ENCODE measurements at regions not wholly inside any gene's neighbourhood (a gene's known extent, or its start where the extent isn't known, plus 50 kb on each side); places are given as distances from the start of the nearest gene placed in this dataset.

DNA sequence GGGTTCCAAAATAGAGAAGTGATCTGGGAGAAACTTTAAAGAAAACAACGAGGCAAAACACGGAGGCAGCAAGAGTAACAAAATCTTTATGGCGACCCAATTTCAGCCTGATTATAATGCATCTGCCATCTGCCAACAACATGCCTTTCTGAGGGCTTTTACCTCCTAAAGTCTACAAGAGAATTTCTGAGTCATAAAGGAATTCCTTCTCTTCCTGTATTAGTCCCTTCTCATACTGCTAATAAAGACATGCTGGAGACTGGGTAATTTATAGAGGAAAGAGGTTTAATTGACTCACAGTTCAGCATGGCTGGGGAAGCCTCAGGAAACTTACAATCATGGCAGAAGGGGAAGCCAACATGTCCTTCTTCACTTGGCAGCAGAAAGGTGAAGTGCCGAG, 226.6 kb downstream of the HACE1 start:
- in situ Hi-C loops (cut with MboI) (no loop called here), intact Hi-C loops (cut with micrococcal nuclease) (no loop called here)
- ChIA-PET POLR2A (no interaction called here), CTCF (ENCODE audit: low intra/inter-chr PET ratio) (no interaction called here)
- Histone ChIP-seq H3K27ac (ENCODE audit: extremely low read depth, low read depth, low read length) (no peak overlapping the region), H4K20me1 (replicated peaks; ENCODE audit: control insufficient read depth, insufficient read depth, low read length) (no peaks in the 10 kb centered on the region), H3K4me3 (no peak overlapping the region), H3K4me1 (replicated peaks in 1 of 2; ENCODE audit: control insufficient read depth in 2 of 2, insufficient read depth in 2 of 2, low read length in 2 of 2) (no peaks in the 10 kb centered on the region), H3K79me2 (ENCODE audit: control insufficient read depth, insufficient read depth, low read length) (no peaks in the 10 kb centered on the region), H3K36me3 (ENCODE audit: control insufficient read depth, insufficient read depth, low read length) (no peaks in the 10 kb centered on the region), H3K9ac (ENCODE audit: insufficient read depth in 1 of 2, low read depth in 2 of 2, low read length in 2 of 2) (no peak overlapping the region), H3K4me2 (ENCODE audit: insufficient read depth, low read length) (no peak overlapping the region), H3K27me3 (ENCODE audit: control insufficient read depth in 2 of 2, insufficient read depth in 2 of 2, low read length in 2 of 2) (no peaks in the 10 kb centered on the region; a peak in 1 of 5 replicates), H3K9me1 (ENCODE audit: control insufficient read depth, insufficient read depth, low read length) (no peaks in the 10 kb centered on the region), H2AFZ (ENCODE audit: low read depth, low read length) (no peak overlapping the region), H3K9me3 (replicated peaks; ENCODE audit: control insufficient read depth, insufficient read depth, low read depth, low read length) (no peaks in the 10 kb centered on the region)
- ATAC-seq (no peak), FAIRE-seq (no peak), DNase-seq (ENCODE audit: extremely low read depth in 1 of 4, low spot score in 3 of 4) (no peak)
- no TSS peak for BruUV-seq (replicated peaks)
- WGBS (ENCODE audit: insufficient coverage, low coverage, missing lambda C conversion rate): 2% methylated on average over 4 of the region's 4 CpGs
- TF ChIP-seq MEIS2 (IDR thresholded peaks at IDR 0.05; ENCODE audit: partially characterized antibody) (no peak), MXD1 (CRISPR knock-in tag; IDR thresholded peaks at IDR 0.05; ENCODE audit: borderline replicate concordance, poor library complexity, severe bottlenecking) (no peak), LEF1 (IDR thresholded peaks at IDR 0.05) (no peak), CREB1 (IDR thresholded peaks at IDR 0.05) (no peak), CREB1 (CRISPR knock-in tag; IDR thresholded peaks at IDR 0.05) (no peak), SMARCC2 (IDR thresholded peaks at IDR 0.05; ENCODE audit: low read depth) (no peak), RB1 (IDR thresholded peaks at IDR 0.05; ENCODE audit: low read depth) (no peak), L3MBTL2 (IDR thresholded peaks at IDR 0.05) (no peak), ZNF232 (CRISPR knock-in tag; IDR thresholded peaks at IDR 0.05) (no peak), ARID2 (IDR thresholded peaks at IDR 0.05) (no peak), BRD9 (IDR thresholded peaks at IDR 0.05; ENCODE audit: low read depth, partially characterized antibody) (no peak), HNRNPUL1 (IDR thresholded peaks at IDR 0.05; ENCODE audit: low read length) (no peak), BHLHE40 (IDR thresholded peaks at IDR 0.05; ENCODE audit: low read length) (no peak), TGIF2 (CRISPR knock-in tag; IDR thresholded peaks at IDR 0.05) (no peak), FOXP1 (CRISPR knock-in tag; IDR thresholded peaks at IDR 0.05) (no peak)
- TF ChIP-seq, protein P1, sequence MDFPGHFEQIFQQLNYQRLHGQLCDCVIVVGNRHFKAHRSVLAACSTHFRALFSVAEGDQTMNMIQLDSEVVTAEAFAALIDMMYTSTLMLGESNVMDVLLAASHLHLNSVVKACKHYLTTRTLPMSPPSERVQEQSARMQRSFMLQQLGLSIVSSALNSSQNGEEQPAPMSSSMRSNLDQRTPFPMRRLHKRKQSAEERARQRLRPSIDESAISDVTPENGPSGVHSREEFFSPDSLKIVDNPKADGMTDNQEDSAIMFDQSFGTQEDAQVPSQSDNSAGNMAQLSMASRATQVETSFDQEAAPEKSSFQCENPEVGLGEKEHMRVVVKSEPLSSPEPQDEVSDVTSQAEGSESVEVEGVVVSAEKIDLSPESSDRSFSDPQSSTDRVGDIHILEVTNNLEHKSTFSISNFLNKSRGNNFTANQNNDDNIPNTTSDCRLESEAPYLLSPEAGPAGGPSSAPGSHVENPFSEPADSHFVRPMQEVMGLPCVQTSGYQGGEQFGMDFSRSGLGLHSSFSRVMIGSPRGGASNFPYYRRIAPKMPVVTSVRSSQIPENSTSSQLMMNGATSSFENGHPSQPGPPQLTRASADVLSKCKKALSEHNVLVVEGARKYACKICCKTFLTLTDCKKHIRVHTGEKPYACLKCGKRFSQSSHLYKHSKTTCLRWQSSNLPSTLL (IDR thresholded peaks at IDR 0.05): no peak
- TF ChIP-seq, protein P2, sequence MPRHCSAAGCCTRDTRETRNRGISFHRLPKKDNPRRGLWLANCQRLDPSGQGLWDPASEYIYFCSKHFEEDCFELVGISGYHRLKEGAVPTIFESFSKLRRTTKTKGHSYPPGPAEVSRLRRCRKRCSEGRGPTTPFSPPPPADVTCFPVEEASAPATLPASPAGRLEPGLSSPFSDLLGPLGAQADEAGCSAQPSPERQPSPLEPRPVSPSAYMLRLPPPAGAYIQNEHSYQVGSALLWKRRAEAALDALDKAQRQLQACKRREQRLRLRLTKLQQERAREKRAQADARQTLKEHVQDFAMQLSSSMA (CRISPR knock-in tag; IDR thresholded peaks at IDR 0.05): no peak
